HCT116 (cell line): ENCODE measurements at regions not wholly inside any gene's neighbourhood (a gene's known extent, or its start where the extent isn't known, plus 50 kb on each side); places are given as distances from the start of the nearest gene placed in this dataset.

Experiments used
- ATAC-seq: fragments of 200-7000 bp; cut with Tn5 transposase; 2 replicates; pipeline ENCODE4 v1.9.1; 2020; ENCODE audit warnings: mild to moderate bottlenecking, moderate library complexity
- BruUV-seq: library from RNA; stranded (reverse); fragments of 400-500 nt; replicated peaks from 2 replicates; lab custom pipeline; 2021; lab: Mats Ljungman, UMichigan
- CTCF ChIA-PET: fragments of 300-600 bp; sonication (Branson Sonifier 250); formaldehyde crosslinking; loops from one replicate; lab custom pipeline; 2021; ENCODE audit warnings: antibody characterized with exemption; lab: Charles Lee
- POLR2A ChIA-PET: fragments of 300-600, 350-600 bp; sonication (Branson Sonifier 250); formaldehyde crosslinking; loops from one replicate; lab custom pipeline; 2021; ENCODE audit warnings: antibody characterized with exemption; lab: Charles Lee
- RAD21 ChIA-PET, 2 experiments: fragments of 300-600 bp; sonication (Branson Sonifier 250); formaldehyde crosslinking; loops; one replicate each; lab custom pipeline; 2023; ENCODE audit warnings: low total read pairs in 2 of 2; ENCODE audit not compliant: uncharacterized antibody in 2 of 2, unreplicated experiment in 2 of 2, low non-redundant PET in 1 of 2; lab: Charles Lee
- DNase-seq: peaks from one replicate; pipeline ENCODE4 v3.0.0-alpha.2; 2010; ENCODE audit warnings: low read depth, low spot score
- H2AFZ ChIP-seq: fragments of 200-600 bp; shearing (Covaris generic), sonication (generic); 2 replicates; pipeline ENCODE4 v1.6.1; 2017; ENCODE audit warnings: low read depth, mixed run types, mixed read lengths, antibody characterized with exemption, low read length; ENCODE audit not compliant: poor library complexity, severe bottlenecking
- H3K27ac ChIP-seq: 2 replicates; pipeline ENCODE4 v1.5.1; 2012; ENCODE audit warnings: low read depth, low read length
- H3K27me3 ChIP-seq: fragments of 200-600 bp; sonication (generic); 2 replicates; pipeline ENCODE4 v1.6.1; 2016; ENCODE audit warnings: mixed run types, low read length, mixed read lengths; ENCODE audit not compliant: insufficient read depth
- H3K36me3 ChIP-seq, 2 experiments: fragments of 200-500 bp in 1 of 2; fragments of 200-600 bp in 1 of 2; sonication (Bioruptor generic) in 1 of 2; sonication (generic) in 1 of 2; 2 replicates each; pipeline versions ENCODE4 v1.5.1 to v1.6.1; 2014 to 2016; ENCODE audit warnings: low read length in 2 of 2, inconsistent platforms in 1 of 2, mixed read lengths in 1 of 2, mixed run types in 1 of 2; ENCODE audit not compliant: insufficient read depth in 2 of 2, control insufficient read depth in 1 of 2
- H3K4me1 ChIP-seq, 2 experiments: fragments of 200-600 bp in 1 of 2; sonication (generic) in 1 of 2; 2 replicates each; pipeline versions ENCODE4 v1.5.1 to v1.6.1; 2012 to 2017; ENCODE audit warnings: low read length in 2 of 2, inconsistent platforms in 1 of 2, mild to moderate bottlenecking in 1 of 2, mixed read lengths in 1 of 2, mixed run types in 1 of 2, moderate library complexity in 1 of 2; ENCODE audit not compliant: insufficient read depth in 2 of 2, control insufficient read depth in 1 of 2
- H3K4me2 ChIP-seq: fragments of 200-600 bp; sonication (generic); 2 replicates; pipeline ENCODE4 v1.6.1; 2017; ENCODE audit warnings: mixed run types, low read length, mixed read lengths
- H3K4me3 ChIP-seq, 2 experiments: fragments of 200-600 bp in 1 of 2; sonication (generic) in 1 of 2; replicated peaks in 1 of 2; 2 replicates each; pipeline ENCODE4 v1.5.1; 2011 to 2016; ENCODE audit warnings: low read length in 2 of 2, control low read depth in 1 of 2, low read depth in 1 of 2, mild to moderate bottlenecking in 1 of 2, mixed read lengths in 1 of 2, mixed run types in 1 of 2
- H3K79me2 ChIP-seq: fragments of 200-600 bp; sonication (generic); 2 replicates; pipeline ENCODE4 v1.6.1; 2017; ENCODE audit warnings: mild to moderate bottlenecking, mixed run types, low read length, moderate library complexity, mixed read lengths; ENCODE audit not compliant: insufficient read depth
- H3K9ac ChIP-seq: fragments of 200-600 bp; sonication (generic); 2 replicates; pipeline ENCODE4 v1.6.1; 2016; ENCODE audit warnings: low read length, mixed read lengths
- H3K9me2 ChIP-seq: fragments of 200-600 bp; sonication (generic), shearing (Covaris generic); 2 replicates; pipeline ENCODE4 v1.6.1; 2017; ENCODE audit warnings: mixed run types, mild to moderate bottlenecking, moderate library complexity; ENCODE audit not compliant: insufficient read depth
- H3K9me3 ChIP-seq, 2 experiments: fragments of 200-500 bp in 1 of 2; fragments of 200-600 bp in 1 of 2; sonication (Bioruptor generic) in 1 of 2; sonication (generic) in 1 of 2; 2 replicates each; pipeline ENCODE4 v1.6.1; 2014 to 2017; ENCODE audit warnings: low read length in 2 of 2, mixed read lengths in 2 of 2, inconsistent platforms in 1 of 2, low read depth in 1 of 2, mild to moderate bottlenecking in 1 of 2, mixed run types in 1 of 2, moderate library complexity in 1 of 2; ENCODE audit not compliant: control insufficient read depth in 1 of 2, insufficient read depth in 1 of 2
- H4K20me1 ChIP-seq: fragments of 200-600 bp; sonication (generic), shearing (Covaris generic); 2 replicates; pipeline ENCODE4 v1.6.1; 2017; ENCODE audit warnings: mixed run types, mild to moderate bottlenecking, moderate library complexity; ENCODE audit not compliant: insufficient read depth
- CBX3 ChIP-seq: IDR thresholded peaks from 2 replicates; pipeline ENCODE4 v1.6.1; 2012; ENCODE audit warnings: low read depth
- CEBPB ChIP-seq: IDR thresholded peaks from 2 replicates; pipeline ENCODE4 v1.6.1; 2012; ENCODE audit warnings: low read depth
- CTCF ChIP-seq, 3 experiments: fragments of 200-600 bp in 1 of 3; sonication (generic) in 1 of 3; IDR thresholded peaks in 2 of 3; conservative IDR thresholded peaks in 1 of 3; 2 replicates each; pipeline ENCODE4 v1.5.1; 2012 to 2017; ENCODE audit warnings: low read depth in 2 of 3, low read length in 2 of 3, antibody characterized with exemption in 1 of 3, borderline replicate concordance in 1 of 3, control low read depth in 1 of 3, mild to moderate bottlenecking in 1 of 3, mixed read lengths in 1 of 3, mixed run types in 1 of 3, moderate library complexity in 1 of 3; ENCODE audit not compliant: insufficient read depth in 1 of 3
- EGR1 ChIP-seq: IDR thresholded peaks from 2 replicates; pipeline ENCODE4 v1.6.1; 2012; ENCODE audit warnings: low read depth
- ELF1 ChIP-seq: IDR thresholded peaks from 2 replicates; pipeline ENCODE4 v1.6.1; 2012; ENCODE audit warnings: low read depth, borderline replicate concordance
- EZH2 ChIP-seq: fragments of 200-600 bp; sonication (generic); IDR thresholded peaks from 2 replicates; pipeline ENCODE4 v1.6.1; 2017; ENCODE audit warnings: antibody characterized with exemption, mixed run types
- EZH2phosphoT487 ChIP-seq: fragments of 200-600 bp; IDR thresholded peaks from 2 replicates; pipeline ENCODE4 v1.6.1; 2018; ENCODE audit warnings: antibody characterized with exemption, borderline replicate concordance
- FOSL1 ChIP-seq: IDR thresholded peaks from 2 replicates; pipeline ENCODE4 v1.6.1; 2012; ENCODE audit warnings: low read depth
- JUND ChIP-seq: IDR thresholded peaks from 2 replicates; pipeline ENCODE4 v1.6.1; 2012
- POLR2A ChIP-seq: IDR thresholded peaks from 2 replicates; pipeline ENCODE4 v1.7.0; 2011; ENCODE audit warnings: borderline replicate concordance; ENCODE audit not compliant: insufficient read depth, insufficient read length; ENCODE audit errors: extremely low read depth
- POLR2AphosphoS5 ChIP-seq: IDR thresholded peaks from 2 replicates; pipeline ENCODE4 v1.6.1; 2011; ENCODE audit warnings: mild to moderate bottlenecking, low read depth, low read length, moderate library complexity
- REST ChIP-seq: IDR thresholded peaks from 2 replicates; pipeline ENCODE4 v1.6.1; 2012; ENCODE audit warnings: low read depth
- SP1 ChIP-seq: IDR thresholded peaks from 2 replicates; pipeline ENCODE4 v1.6.1; 2012; ENCODE audit warnings: low read depth
- SRF ChIP-seq: IDR thresholded peaks from 2 replicates; pipeline ENCODE4 v1.6.1; 2012; ENCODE audit warnings: low read depth
- TCF7L2 ChIP-seq: IDR thresholded peaks from 2 replicates; pipeline ENCODE4 v1.7.0; 2011; ENCODE audit warnings: borderline replicate concordance, inconsistent platforms; ENCODE audit not compliant: insufficient read depth, insufficient read length; ENCODE audit errors: extremely low read depth
- YY1 ChIP-seq: IDR thresholded peaks from 2 replicates; pipeline ENCODE4 v1.6.1; 2011; ENCODE audit warnings: low read length, low read depth, moderate library complexity, mild to moderate bottlenecking; ENCODE audit not compliant: insufficient replicate concordance; ENCODE audit errors: extremely low read depth
- ZBTB33 ChIP-seq: IDR thresholded peaks from 2 replicates; pipeline ENCODE4 v1.6.1; 2011; ENCODE audit warnings: mild to moderate bottlenecking, low read length, moderate library complexity; ENCODE audit not compliant: insufficient replicate concordance; ENCODE audit errors: extremely low read depth
- ZFX ChIP-seq: fragments of 450-650 bp; IDR thresholded peaks from 2 replicates; pipeline ENCODE4 v1.6.1; 2017
- intact Hi-C: fragments of 100-400 bp; cut with micrococcal nuclease; formaldehyde crosslinking; loops from 2 replicates; pipeline ENCODE4 v1.10.0; 2022
- TF ChIP-seq, protein P1 (sequence below): IDR thresholded peaks from 2 replicates; pipeline ENCODE4 v1.6.1; 2012

DNA sequence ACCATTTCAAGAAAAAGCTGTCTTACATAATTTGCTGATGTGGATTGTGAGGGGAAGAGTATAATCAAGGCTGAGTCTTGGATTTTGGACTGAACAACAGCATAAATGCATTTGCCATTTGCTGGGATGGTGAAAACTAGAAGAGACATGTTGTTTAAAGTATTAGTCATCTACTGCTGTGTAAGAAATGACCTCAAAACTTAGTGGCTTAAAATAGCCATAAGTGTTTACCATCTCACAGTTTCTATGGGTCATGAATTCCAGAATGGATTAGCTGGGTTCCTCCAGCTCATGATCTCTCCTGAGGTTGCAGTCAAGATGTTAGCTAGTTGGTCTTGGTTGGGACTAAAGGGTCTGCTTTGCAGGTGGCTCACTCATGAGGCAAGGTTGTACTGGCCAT is 66.2 kb downstream of the SCN11A start:
- H4K20me1 ChIP-seq = no peaks in the 10 kb centered on the region
- no peaks in the 10 kb centered on the region for H3K4me1 ChIP-seq
- no peaks in the 10 kb centered on the region for H3K79me2 ChIP-seq
- no peaks in the 10 kb centered on the region for H3K9me3 ChIP-seq
- intact Hi-C loops = no loop called here
- no peak overlapping the region for H3K9ac ChIP-seq
- H3K4me2 ChIP-seq = no peak overlapping the region
- ATAC-seq (no peak), DNase-seq (no peak)
- no peak overlapping the region for H3K27ac ChIP-seq
- no peaks in the 10 kb centered on the region for H3K36me3 ChIP-seq
- no peak overlapping the region for H2AFZ ChIP-seq
- CTCF ChIA-PET = no interaction called here
- no peak overlapping the region for H3K4me3 ChIP-seq
- RAD21 ChIA-PET = no interaction called here
- H3K9me2 ChIP-seq = no peaks in the 10 kb centered on the region
- POLR2A ChIA-PET = no interaction called here
- BruUV-seq = no TSS peak
- TF ChIP-seq EZH2phosphoT487 = no peak
- TF ChIP-seq ZBTB33 = no peak
- no peak for TF ChIP-seq FOSL1
- TF ChIP-seq REST = no peak
- no peak for TF ChIP-seq EGR1
- no peak for TF ChIP-seq POLR2AphosphoS5
- TF ChIP-seq SP1 = no peak
- no peak for TF ChIP-seq CTCF (IDR thresholded peaks at IDR 0.05 in 2 of 3, conservative IDR thresholded peaks at IDR 0.05 in 1 of 3; ENCODE audit: borderline replicate concordance in 1 of 3, insufficient read depth in 1 of 3, low read depth in 2 of 3, low read length in 2 of 3)
- TF ChIP-seq JUND = no peak
- no peak for TF ChIP-seq POLR2A
- TF ChIP-seq SRF = no peak
- no peak for TF ChIP-seq ZFX
- no peak for TF ChIP-seq CEBPB
- no peak for TF ChIP-seq ELF1
- TF ChIP-seq, protein P1, sequence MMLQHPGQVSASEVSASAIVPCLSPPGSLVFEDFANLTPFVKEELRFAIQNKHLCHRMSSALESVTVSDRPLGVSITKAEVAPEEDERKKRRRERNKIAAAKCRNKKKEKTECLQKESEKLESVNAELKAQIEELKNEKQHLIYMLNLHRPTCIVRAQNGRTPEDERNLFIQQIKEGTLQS = no peak
- TF ChIP-seq EZH2 = no peak
- TF ChIP-seq TCF7L2 = no peak
- TF ChIP-seq YY1 = no peak
- TF ChIP-seq CBX3 = no peak
- TF ChIP-seq, all 23 proteins: peak for 0
- peaks cover 51% of the 10 kb centered on the region for H3K27me3 ChIP-seq
